Upper lobe of left lung (tissue), 6 donors: ENCODE measurements at regions not wholly inside any gene's neighbourhood (a gene's known extent, or its start where the extent isn't known, plus 50 kb on each side); places are given as distances from the start of the nearest gene placed in this dataset.

Experiments
- ATAC-seq, 2 donors: fragments of 200-7000 bp; cut with Tn5 transposase; one replicate each; pipeline ENCODE4 v1.9.1; 2022; ENCODE audit warnings: mild to moderate bottlenecking in 2 of 2, moderate library complexity in 2 of 2; ENCODE audit not compliant: low FRiP score in 2 of 2
- DNase-seq, 2 donors: peaks; one replicate each; pipeline ENCODE4 v3.0.0-alpha.2; 2019 to 2020
- H3K27ac ChIP-seq, 4 donors: fragments of 200-600 bp; sonication (generic); one replicate each; pipeline ENCODE4 v1.5.1; 2016 to 2019
- H3K27me3 ChIP-seq, 4 donors: fragments of 200-600 bp; sonication (generic); one replicate each; pipeline ENCODE4 v1.5.1; 2017 to 2019
- H3K36me3 ChIP-seq, 4 donors: fragments of 200-600 bp; sonication (generic); one replicate each; pipeline ENCODE4 v1.5.1; 2016 to 2019
- H3K4me1 ChIP-seq, 4 donors: fragments of 200-600 bp; sonication (generic); one replicate each; pipeline ENCODE4 v1.5.1; 2018 to 2019
- H3K4me3 ChIP-seq, 4 donors: fragments of 200-600 bp; sonication (generic); one replicate each; pipeline ENCODE4 v1.5.1; 2017 to 2019; ENCODE audit warnings: mild to moderate bottlenecking in 2 of 4, moderate library complexity in 1 of 4
- H3K9me3 ChIP-seq, 4 donors: fragments of 200-600 bp; sonication (generic); one replicate each; pipeline ENCODE4 v1.5.1; 2018 to 2019
- EP300 ChIP-seq, 4 donors: sonication (generic); formaldehyde crosslinking; IDR thresholded peaks; one replicate each; pipeline ENCODE4 v1.5.1; 2017; ENCODE audit warnings: antibody characterized with exemption in 4 of 4, control low read depth in 2 of 4
- POLR2A ChIP-seq, 4 donors: fragments of 450-650 bp; IDR thresholded peaks; one replicate each; pipeline ENCODE4 v1.5.1; 2016 to 2017; ENCODE audit warnings: antibody characterized with exemption in 4 of 4, mild to moderate bottlenecking in 2 of 4
- POLR2AphosphoS5 ChIP-seq, 2 donors: sonication (generic); formaldehyde crosslinking; IDR thresholded peaks; one replicate each; pipeline ENCODE4 v1.5.1; 2017; ENCODE audit warnings: antibody characterized with exemption in 2 of 2
- WGBS, 2 donors: methylation state at CpG; one replicate each; pipeline ENCODE4 v1.1.5; 2017 to 2018; 5-methylcytosine and 5-hydroxymethylcytosine counted together
- TF ChIP-seq, protein P1 (sequence below), 6 experiments: fragments of 450-650 bp in 4 of 6; fragments of 200-600 bp in 2 of 6; sonication (generic) in 2 of 6; IDR thresholded peaks; one replicate each; pipeline ENCODE4 v1.5.1; 2016 to 2019; ENCODE audit warnings: antibody characterized with exemption in 6 of 6
- donor health status: DM: no; HTN: no; CAD: no; lungs with moderate emphysema.
- donor health status: DM: no; HTN: yes; CAD: no; lungs with severe emphysema.

DNA sequence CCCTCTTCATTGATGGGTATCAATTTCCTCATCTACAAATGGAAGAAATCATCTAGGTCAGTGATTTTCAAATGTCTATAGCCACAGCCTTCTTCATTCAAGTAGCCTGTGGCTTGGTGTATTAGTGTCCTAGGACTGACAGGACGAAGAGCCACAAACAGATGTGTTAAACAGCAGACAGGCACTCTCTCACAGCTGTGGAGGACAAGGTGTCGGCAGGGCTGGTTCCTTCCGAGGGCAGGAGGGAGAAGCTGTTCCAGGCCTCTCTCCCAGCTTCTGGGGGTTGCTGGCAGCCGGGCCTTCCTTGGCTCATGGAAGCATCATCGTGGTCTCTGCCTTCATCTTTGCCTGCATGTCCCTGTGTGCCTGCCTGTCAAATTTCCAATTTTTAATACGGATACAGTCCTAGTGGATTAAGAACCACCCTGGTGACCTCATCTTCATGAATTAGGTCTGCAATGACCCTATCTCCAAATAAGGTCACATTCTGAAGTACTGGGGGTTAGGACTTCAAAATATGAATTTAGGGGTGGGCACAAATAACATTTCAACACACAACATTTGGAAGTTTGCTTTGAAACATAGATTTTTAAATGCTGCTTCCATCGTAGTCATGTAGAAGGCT lies 86.5 kb downstream of the PTGR3 start:
- Histone ChIP-seq H3K4me1 (peaks cover 0 to 5% (median 0%) of the 10 kb centered on the region in 4 donors), H3K27me3 (no peaks in the 10 kb centered on the region), H3K27ac (no peak overlapping the region), H3K9me3 (no peaks in the 10 kb centered on the region), H3K36me3 (no peaks in the 10 kb centered on the region), H3K4me3 (no peak overlapping the region)
- ATAC-seq (no peak), DNase-seq (no peak)
- TF ChIP-seq EP300 (IDR thresholded peaks at IDR 0.05) (no peak), POLR2A (IDR thresholded peaks at IDR 0.05) (no peak), POLR2AphosphoS5 (IDR thresholded peaks at IDR 0.05) (no peak)
- TF ChIP-seq, protein P1, sequence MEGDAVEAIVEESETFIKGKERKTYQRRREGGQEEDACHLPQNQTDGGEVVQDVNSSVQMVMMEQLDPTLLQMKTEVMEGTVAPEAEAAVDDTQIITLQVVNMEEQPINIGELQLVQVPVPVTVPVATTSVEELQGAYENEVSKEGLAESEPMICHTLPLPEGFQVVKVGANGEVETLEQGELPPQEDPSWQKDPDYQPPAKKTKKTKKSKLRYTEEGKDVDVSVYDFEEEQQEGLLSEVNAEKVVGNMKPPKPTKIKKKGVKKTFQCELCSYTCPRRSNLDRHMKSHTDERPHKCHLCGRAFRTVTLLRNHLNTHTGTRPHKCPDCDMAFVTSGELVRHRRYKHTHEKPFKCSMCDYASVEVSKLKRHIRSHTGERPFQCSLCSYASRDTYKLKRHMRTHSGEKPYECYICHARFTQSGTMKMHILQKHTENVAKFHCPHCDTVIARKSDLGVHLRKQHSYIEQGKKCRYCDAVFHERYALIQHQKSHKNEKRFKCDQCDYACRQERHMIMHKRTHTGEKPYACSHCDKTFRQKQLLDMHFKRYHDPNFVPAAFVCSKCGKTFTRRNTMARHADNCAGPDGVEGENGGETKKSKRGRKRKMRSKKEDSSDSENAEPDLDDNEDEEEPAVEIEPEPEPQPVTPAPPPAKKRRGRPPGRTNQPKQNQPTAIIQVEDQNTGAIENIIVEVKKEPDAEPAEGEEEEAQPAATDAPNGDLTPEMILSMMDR (IDR thresholded peaks at IDR 0.05) = no peak
- 86 to 87% methylated on average over 7 of the region's 7 CpGs for WGBS, 2 donors

GRCh38 chr18:75121266-75121665 lies 87.7 kb downstream of the PTGR3 start:
- no peak for TF ChIP-seq POLR2A (IDR thresholded peaks at IDR 0.05)
- TF ChIP-seq, protein P1 (IDR thresholded peaks at IDR 0.05) = no peak
- no peak for TF ChIP-seq POLR2AphosphoS5 (IDR thresholded peaks at IDR 0.05)
- TF ChIP-seq EP300 (IDR thresholded peaks at IDR 0.05) = no peak
- no peaks in the 10 kb centered on the region for H3K36me3 ChIP-seq
- H3K4me3 ChIP-seq = no peak overlapping the region
- WGBS, 2 donors = 85% methylated on average over 3 of the region's 3 CpGs
- H3K9me3 ChIP-seq = no peaks in the 10 kb centered on the region
- ATAC-seq = no peak
- H3K4me1 ChIP-seq = peaks cover 0 to 5% (median 0%) of the 10 kb centered on the region in 4 donors
- no peak overlapping the region for H3K27ac ChIP-seq
- no peaks in the 10 kb centered on the region for H3K27me3 ChIP-seq
- no peak for DNase-seq

- H3K27ac ChIP-seq = no peak overlapping the region
- DNase-seq (no peak), ATAC-seq (no peak)
- 88 to 91% methylated on average over 11 to 13 of the region's 13 CpGs for WGBS, 2 donors
- TF ChIP-seq POLR2A (IDR thresholded peaks at IDR 0.05) (no peak), EP300 (IDR thresholded peaks at IDR 0.05) (no peak), POLR2AphosphoS5 (IDR thresholded peaks at IDR 0.05) (no peak)
- TF ChIP-seq, protein P1 (IDR thresholded peaks at IDR 0.05) = no peak
- H3K27me3 ChIP-seq = no peaks in the 10 kb centered on the region
- no peaks in the 10 kb centered on the region for H3K36me3 ChIP-seq
- no peaks in the 10 kb centered on the region for H3K9me3 ChIP-seq
- no peak overlapping the region for H3K4me3 ChIP-seq
- H3K4me1 ChIP-seq = peaks cover 0 to under 1% (median 0%) of the 10 kb centered on the region in 4 donors
These were observed 88.4 kb downstream of the PTGR3 start for GRCh38 chr18:75120521-75120920.

DNA sequence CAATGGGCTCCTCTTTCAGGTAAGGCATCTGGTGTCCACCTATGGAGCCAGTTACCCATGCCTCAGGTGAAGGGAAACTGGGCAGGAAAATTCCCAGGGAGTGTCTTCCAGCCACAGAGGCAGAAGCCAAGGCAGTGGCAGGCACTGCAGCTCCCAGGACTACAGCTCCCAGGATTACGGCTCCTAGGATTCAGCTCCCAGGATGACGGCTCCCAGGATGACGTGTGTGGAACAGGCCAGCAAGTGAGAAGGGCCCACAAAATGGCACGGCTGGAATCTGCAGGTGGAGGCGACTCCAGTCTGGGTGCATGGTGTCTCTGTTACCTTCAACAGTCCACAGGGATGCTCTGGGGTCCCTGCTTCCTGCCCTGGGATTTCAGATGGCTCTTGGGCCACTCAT lies 92.1 kb downstream of the PTGR3 start:
- Histone ChIP-seq H3K36me3 (no peaks in the 10 kb centered on the region), H3K27ac (no peak overlapping the region), H3K27me3 (no peaks in the 10 kb centered on the region), H3K4me3 (no peak overlapping the region), H3K9me3 (no peaks in the 10 kb centered on the region), H3K4me1 (no peaks in the 10 kb centered on the region)
- WGBS, 2 donors = 96 to 98% methylated on average over 5 of the region's 5 CpGs
- DNase-seq = no peak
- TF ChIP-seq EP300 (IDR thresholded peaks at IDR 0.05) (no peak), POLR2AphosphoS5 (IDR thresholded peaks at IDR 0.05) (no peak), POLR2A (IDR thresholded peaks at IDR 0.05) (no peak)
- TF ChIP-seq, protein P1 (IDR thresholded peaks at IDR 0.05) = no peak
- ATAC-seq = no peak

DNA sequence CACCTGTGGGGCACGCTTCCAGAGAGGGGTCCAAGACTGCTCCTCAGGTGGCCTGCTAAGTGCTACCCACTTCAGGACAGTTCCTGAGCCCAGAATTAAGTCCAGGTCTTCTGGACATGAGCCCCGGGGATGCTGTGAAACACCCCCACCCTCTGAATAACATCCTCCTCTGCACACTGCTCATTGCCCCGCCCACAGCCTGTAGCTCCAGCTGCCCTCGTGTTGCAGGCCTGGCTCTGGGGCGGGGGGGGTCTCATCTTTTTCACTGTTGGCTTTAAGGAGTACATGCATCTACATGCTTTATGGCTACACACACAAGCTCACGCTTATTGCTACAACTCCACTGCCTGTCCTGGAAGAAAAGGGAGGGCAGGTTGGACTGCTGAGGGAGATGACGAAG lies 92.8 kb downstream of the PTGR3 start:
- Histone ChIP-seq H3K36me3 (no peaks in the 10 kb centered on the region), H3K27ac (no peak overlapping the region), H3K4me3 (no peak overlapping the region), H3K9me3 (no peaks in the 10 kb centered on the region), H3K4me1 (no peaks in the 10 kb centered on the region), H3K27me3 (no peaks in the 10 kb centered on the region)
- DNase-seq (no peak), ATAC-seq (no peak)
- 63 to 64% methylated on average over 7 of the region's 7 CpGs for WGBS, 2 donors
- TF ChIP-seq EP300 (IDR thresholded peaks at IDR 0.05) = no peak
- TF ChIP-seq, protein P1 (IDR thresholded peaks at IDR 0.05) = no peak
- TF ChIP-seq POLR2A (IDR thresholded peaks at IDR 0.05) = no peak
- TF ChIP-seq POLR2AphosphoS5 (IDR thresholded peaks at IDR 0.05) = no peak
